VCaP (cell line): ENCODE measurements at regions not wholly inside any gene's neighbourhood (a gene's known extent, or its start where the extent isn't known, plus 50 kb on each side); places are given as distances from the start of the nearest gene placed in this dataset.

Experiments
- H3K27ac ChIP-seq: fragments of 450-650 bp; 2 replicates; pipeline ENCODE4 v1.5.1; 2017
- CTCF ChIP-seq: fragments of 450-650 bp; conservative IDR thresholded peaks from 2 replicates; pipeline ENCODE4 v1.5.1; 2017; ENCODE audit warnings: mild to moderate bottlenecking, moderate library complexity

- H3K27ac ChIP-seq, result no peak overlapping the region
- TF ChIP-seq CTCF, result no peak
Observed at GRCh38 chr3:29091599-29092189, 189.2 kb upstream of the RBMS3 start.

- no peak for TF ChIP-seq CTCF
- H3K27ac ChIP-seq, result no peak overlapping the region
Observed at GRCh38 chr3:29092348-29092747, 188.5 kb upstream of the RBMS3 start.

- H3K27ac ChIP-seq, result no peak overlapping the region
- TF ChIP-seq CTCF, result no peak
Observed at GRCh38 chr3:29099296-29099695, 181.6 kb upstream of the RBMS3 start.

GRCh38 chr3:29099775-29100174 is 181.1 kb upstream of the RBMS3 start:
- TF ChIP-seq CTCF, result no peak
- no peak overlapping the region for H3K27ac ChIP-seq

- H3K27ac ChIP-seq, result no peak overlapping the region
- TF ChIP-seq CTCF, result no peak
Observed at GRCh38 chr3:29100292-29100691, 180.6 kb upstream of the RBMS3 start.

GRCh38 chr3:29128001-29128400 is 152.9 kb upstream of the RBMS3 start:
- no peak for TF ChIP-seq CTCF
- no peak overlapping the region for H3K27ac ChIP-seq

GRCh38 chr3:29137601-29138000 is 143.3 kb upstream of the RBMS3 start:
- TF ChIP-seq CTCF, result no peak
- H3K27ac ChIP-seq, result no peak overlapping the region
